GM10266 (cell line): ENCODE measurements at regions not wholly inside any gene's neighbourhood (a gene's known extent, or its start where the extent isn't known, plus 50 kb on each side); places are given as distances from the start of the nearest gene placed in this dataset.

ENCODE experiments used
- DNase-seq: peaks from one replicate; pipeline ENCODE4 v3.0.0; 2012; ENCODE audit errors: extremely low spot score
- CTCF ChIP-seq: IDR thresholded peaks from 2 replicates; pipeline ENCODE4 v1.5.1; 2012; ENCODE audit warnings: mild to moderate bottlenecking, low read depth; ENCODE audit not compliant: control insufficient read depth, insufficient read depth; ENCODE audit errors: missing control alignments

GRCh38 chr21:16770266-16770665 lies 742.6 kb upstream of the CXADR start:
- TF ChIP-seq CTCF: no peak
- no peak for DNase-seq

- TF ChIP-seq CTCF: no peak
- DNase-seq: no peak
Observed at GRCh38 chr21:16773206-16773605, 739.6 kb upstream of the CXADR start.

GRCh38 chr21:16775076-16775475 lies 737.8 kb upstream of the CXADR start:
- no peak for DNase-seq
- no peak for TF ChIP-seq CTCF

GRCh38 chr21:16777041-16777720 lies 735.7 kb upstream of the CXADR start:
- TF ChIP-seq CTCF: no peak
- no peak for DNase-seq

- no peak for DNase-seq
- no peak for TF ChIP-seq CTCF
Observed at GRCh38 chr21:16788584-16788983, 724.3 kb upstream of the CXADR start.

GRCh38 chr21:16789636-16790035 lies 723.2 kb upstream of the CXADR start:
- no peak for DNase-seq
- TF ChIP-seq CTCF: no peak

GRCh38 chr21:16792101-16792500 lies 720.7 kb upstream of the CXADR start:
- TF ChIP-seq CTCF: no peak

More at GRCh38 chr21:16792101-16792500, 720.7 kb upstream of the CXADR start:
- DNase-seq: no peak
